Erythroblast (primary cell): ENCODE measurements at regions not wholly inside any gene's neighbourhood (a gene's known extent, or its start where the extent isn't known, plus 50 kb on each side); places are given as distances from the start of the nearest gene placed in this dataset.

Source experiments
- GATA1 ChIP-seq: IDR thresholded peaks from 2 replicates; pipeline ENCODE4 v1.6.1; 2011; ENCODE audit warnings: low read depth, mild to moderate bottlenecking, control low read depth, low read length, moderate library complexity
- POLR2A ChIP-seq: IDR thresholded peaks from 2 replicates; pipeline ENCODE4 v1.6.1; 2011; ENCODE audit warnings: mild to moderate bottlenecking, low read length

- no peak for TF ChIP-seq POLR2A
- no peak for TF ChIP-seq GATA1
Measured at GRCh38 chr12:23356440-23356839, 593.0 kb downstream of the SOX5 start.
